Fibroblast of skin of scalp (primary cell): ENCODE measurements at regions not wholly inside any gene's neighbourhood (a gene's known extent, or its start where the extent isn't known, plus 50 kb on each side); places are given as distances from the start of the nearest gene placed in this dataset.

Experiments used
- DNase-seq: peaks from one replicate; pipeline ENCODE4 v3.0.0-alpha.2; 2013

- no peak for DNase-seq
Measured at GRCh38 chr12:5232291-5232690, 188.6 kb downstream of the KCNA5 start.

- no peak for DNase-seq
Measured at GRCh38 chr12:5232826-5233500, 189.3 kb downstream of the KCNA5 start.

- no peak for DNase-seq
Measured at GRCh38 chr12:5236022-5236640, 192.5 kb downstream of the KCNA5 start.

GRCh38 chr12:5242440-5242839 is 189.5 kb upstream of the NTF3 start:
- no peak for DNase-seq

DNA sequence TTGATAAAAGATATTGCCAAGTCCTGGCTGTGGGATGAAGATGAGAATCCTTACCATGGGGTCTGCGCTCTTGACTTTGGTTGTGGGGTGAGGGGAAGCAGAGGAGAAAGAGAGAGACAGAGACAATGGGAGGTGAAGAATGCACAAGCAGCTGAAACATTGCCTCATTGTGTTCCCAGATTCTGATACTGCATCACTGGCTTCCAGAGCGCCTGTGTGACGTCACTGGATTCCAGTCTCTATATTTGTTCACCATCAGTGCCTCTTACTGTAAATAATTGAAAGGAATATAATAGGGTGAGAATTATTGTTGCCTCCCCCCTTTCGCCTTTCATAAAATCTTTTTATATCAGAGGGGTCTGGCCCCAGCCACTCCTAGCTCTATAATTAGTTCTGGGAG is 188.9 kb upstream of the NTF3 start:
- DNase-seq = no peak

DNA sequence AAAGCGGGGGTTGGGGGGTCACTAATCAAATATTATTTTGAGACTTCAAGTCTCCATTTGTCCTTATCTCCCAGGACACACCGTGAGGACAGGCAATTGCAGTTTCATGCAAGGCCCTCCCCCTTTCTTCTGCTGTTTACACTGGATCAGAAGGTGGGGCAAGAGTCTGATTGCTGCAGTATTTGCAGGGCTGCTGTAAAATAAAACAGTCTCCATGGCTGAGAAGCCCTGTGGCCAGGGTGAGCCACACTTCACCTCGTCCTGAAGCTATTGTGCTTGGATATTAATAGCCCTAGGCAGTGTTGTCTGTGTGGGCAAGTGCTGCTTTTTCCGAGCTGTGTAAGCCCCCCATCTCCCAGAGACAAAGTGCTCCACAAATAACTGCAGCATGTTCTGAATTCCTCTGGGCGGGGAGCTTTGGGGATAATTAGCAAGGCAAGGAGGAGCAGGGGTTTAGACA is 187.4 kb upstream of the NTF3 start:
- DNase-seq = peak; percentile 45

GRCh38 chr12:5246196-5246595 is 185.7 kb upstream of the NTF3 start:
- no peak for DNase-seq

GRCh38 chr12:5247144-5247543 is 184.8 kb upstream of the NTF3 start:
- DNase-seq = peak; percentile 82

GRCh38 chr12:5248230-5248629 is 183.7 kb upstream of the NTF3 start:
- no peak for DNase-seq

GRCh38 chr12:5248999-5249526 is 182.8 kb upstream of the NTF3 start:
- no peak for DNase-seq

DNA sequence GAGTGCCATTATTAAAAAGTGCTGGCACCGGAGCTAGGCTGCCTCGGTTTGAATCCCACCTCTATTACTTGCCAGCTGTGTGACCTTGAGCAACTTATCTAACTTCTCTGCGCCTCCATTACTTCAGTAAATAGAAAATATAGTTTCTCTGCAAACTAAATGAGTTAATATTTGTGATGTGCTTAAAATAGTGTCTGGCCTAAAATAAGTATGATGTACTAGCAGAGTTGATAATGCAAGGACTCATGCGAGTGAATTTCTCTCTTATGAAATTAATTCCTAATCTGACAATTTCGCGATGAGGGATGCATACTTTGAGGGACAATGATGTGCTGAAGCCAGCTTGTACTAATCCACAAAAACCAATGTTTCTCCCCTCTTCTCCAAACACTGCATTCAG is 180.8 kb upstream of the NTF3 start:
- DNase-seq = no peak

DNA sequence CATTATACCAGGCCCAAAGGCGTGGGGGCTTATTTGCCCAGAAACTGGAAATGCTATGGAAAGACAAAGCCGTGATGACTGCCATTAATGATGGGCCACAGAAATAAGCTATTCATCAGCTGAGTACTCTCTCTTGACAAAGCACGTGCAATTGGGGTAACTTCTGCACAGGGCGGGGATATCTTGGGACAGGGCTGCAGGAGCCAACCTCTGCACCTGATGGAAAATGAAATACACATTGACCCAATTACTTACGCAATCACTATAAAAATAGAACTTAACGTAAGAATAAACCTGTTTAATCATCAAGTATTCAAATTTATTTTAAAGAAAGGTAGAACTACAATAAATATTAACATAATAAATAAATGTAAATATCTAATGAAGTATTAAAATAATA is 180.1 kb upstream of the NTF3 start:
- DNase-seq = no peak

- peak; percentile 16 for DNase-seq
Measured at GRCh38 chr12:5254703-5255102, 177.2 kb upstream of the NTF3 start.

DNA sequence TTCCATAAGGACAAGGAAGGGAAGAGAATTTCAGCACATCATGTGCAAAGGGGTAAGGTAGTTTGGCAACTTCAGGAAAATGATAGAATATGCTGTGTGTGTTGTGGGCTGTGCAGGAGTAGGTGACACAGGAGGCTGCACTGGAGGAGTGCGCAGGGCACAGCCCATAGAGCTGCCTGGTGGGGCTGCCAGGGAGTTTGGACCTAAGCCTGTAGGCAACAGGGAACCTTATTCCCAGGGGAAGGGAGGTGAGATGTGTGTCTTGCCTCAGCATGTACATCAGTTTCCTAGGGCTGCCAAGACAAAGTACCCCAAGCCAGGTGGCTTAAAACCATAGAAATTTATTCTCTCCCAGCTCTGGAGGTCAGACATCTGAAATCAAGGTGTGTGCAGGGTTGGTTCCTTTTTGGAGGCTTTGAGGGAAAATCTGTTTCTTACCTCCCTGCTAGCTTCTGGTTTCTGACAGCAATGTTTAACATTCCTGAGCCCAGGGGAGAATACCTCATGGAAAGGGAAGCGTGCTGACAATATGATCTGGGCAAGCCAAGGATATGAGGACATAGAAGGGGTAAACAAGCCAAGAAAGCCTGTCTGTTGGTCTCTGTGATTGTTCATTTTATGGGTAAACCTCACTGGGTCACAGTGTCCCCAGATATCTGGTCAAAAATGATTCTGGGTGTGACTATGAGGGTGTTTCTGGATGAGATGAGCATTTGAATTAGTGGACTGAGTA is 174.0 kb upstream of the NTF3 start:
- peak; percentile 35 for DNase-seq

DNA sequence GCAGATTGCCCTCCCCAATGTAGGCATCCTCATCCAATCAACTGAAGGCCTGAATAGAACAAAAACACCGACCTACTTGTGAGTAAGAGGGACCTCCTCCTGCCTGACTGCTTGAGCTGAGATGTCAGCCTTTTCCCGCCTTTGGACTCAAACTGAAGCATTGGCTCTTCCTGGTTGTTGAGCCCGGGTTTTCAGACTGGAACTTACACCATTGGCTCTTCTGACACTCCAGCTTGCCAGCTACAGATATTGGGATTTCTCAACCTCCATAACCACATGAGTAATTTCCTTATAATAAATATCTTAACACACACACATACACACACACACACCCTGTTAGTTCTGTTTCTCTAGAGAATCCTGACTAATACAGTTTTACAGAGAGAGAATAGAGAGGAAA is 173.4 kb upstream of the NTF3 start:
- peak; percentile 96 for DNase-seq

- no peak for DNase-seq
Measured at GRCh38 chr12:5258926-5259325, 173.0 kb upstream of the NTF3 start.

GRCh38 chr12:5259523-5259922 is 172.4 kb upstream of the NTF3 start:
- DNase-seq = peak; percentile 56

- DNase-seq = peak; percentile 34
Measured at GRCh38 chr12:5260086-5260485, 171.8 kb upstream of the NTF3 start.

- DNase-seq = no peak
Measured at GRCh38 chr12:5260591-5261086, 171.3 kb upstream of the NTF3 start.

GRCh38 chr12:5262450-5262849 is 169.5 kb upstream of the NTF3 start:
- DNase-seq = peak; percentile 94

GRCh38 chr12:5262885-5263284 is 169.0 kb upstream of the NTF3 start:
- DNase-seq = peak; percentile 52

- peak; percentile 27 for DNase-seq
Measured at GRCh38 chr12:5264006-5264405, 167.9 kb upstream of the NTF3 start.
